Skeletal muscle tissue (tissue), 3 donors: ENCODE measurements at regions not wholly inside any gene's neighbourhood (a gene's known extent, or its start where the extent isn't known, plus 50 kb on each side); places are given as distances from the start of the nearest gene placed in this dataset.
A peak's percentile ranks its signal among the peaks of the same experiment; 100 is the strongest.

Experiments used
- H3K27ac ChIP-seq: one replicate; pipeline ENCODE4 v1.7.0; 2013; ENCODE audit warnings: mild to moderate bottlenecking, low read depth, low read length, inconsistent platforms
- H3K27me3 ChIP-seq, 3 donors: one replicate each; pipeline ENCODE4 v1.7.0; 2013; ENCODE audit warnings: low read length in 3 of 3; ENCODE audit not compliant: control insufficient read depth in 3 of 3, insufficient read depth in 3 of 3
- H3K36me3 ChIP-seq, 3 donors: one replicate each; pipeline ENCODE4 v1.7.0; 2013; ENCODE audit warnings: low read length in 3 of 3; ENCODE audit not compliant: control insufficient read depth in 3 of 3, insufficient read depth in 3 of 3
- H3K4me1 ChIP-seq, 3 donors: one replicate each; pipeline ENCODE4 v1.7.0; 2013; ENCODE audit warnings: low read length in 3 of 3, mild to moderate bottlenecking in 3 of 3; ENCODE audit not compliant: control insufficient read depth in 3 of 3, insufficient read depth in 3 of 3
- H3K4me3 ChIP-seq, 3 donors: one replicate each; pipeline ENCODE4 v1.7.0; 2013; ENCODE audit warnings: low read length in 3 of 3
- H3K9ac ChIP-seq, 3 donors: one replicate each; pipeline ENCODE4 v1.7.0; 2013; ENCODE audit warnings: low read length in 3 of 3, mild to moderate bottlenecking in 3 of 3, moderate library complexity in 2 of 3, low read depth in 1 of 3
- H3K9me3 ChIP-seq, 3 donors: one replicate each; pipeline ENCODE4 v1.7.0; 2013; ENCODE audit warnings: low read length in 3 of 3; ENCODE audit not compliant: control insufficient read depth in 3 of 3
- donor health status: Osteomylitis.

DNA sequence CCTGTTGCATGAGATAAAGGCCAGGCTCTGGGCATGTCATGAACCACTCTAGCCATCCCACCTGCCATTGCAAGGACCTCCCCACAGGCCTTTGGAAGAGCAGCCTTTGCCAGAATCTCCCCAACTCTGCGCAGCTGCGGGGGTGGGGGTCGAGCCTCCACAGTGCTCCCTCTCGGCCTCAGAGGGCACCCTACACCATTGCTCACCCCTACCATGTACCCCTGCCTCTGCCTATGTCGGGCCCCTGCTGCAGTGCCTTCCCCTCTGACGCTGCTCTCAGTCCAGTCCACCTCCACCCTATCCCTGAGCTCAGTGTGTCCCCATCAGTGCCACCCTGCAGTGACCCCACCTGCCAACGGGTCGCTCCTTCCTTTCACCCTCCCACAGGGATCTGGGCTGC is 679.7 kb upstream of the RAB6C start:
- Histone ChIP-seq H3K36me3 (no peaks in the 10 kb centered on the region), H3K9ac (no peak overlapping the region), H3K4me1 (peaks cover 22 to 37% (median 23%) of the 10 kb centered on the region in 3 donors), H3K4me3 (no peak overlapping the region), H3K9me3 (no peaks in the 10 kb centered on the region), H3K27me3 (no peaks in the 10 kb centered on the region), H3K27ac (no peak overlapping the region)

- Histone ChIP-seq H3K9ac (no peak overlapping the region), H3K27ac (no peak overlapping the region), H3K36me3 (no peaks in the 10 kb centered on the region), H3K4me1 (peaks cover 22 to 37% (median 23%) of the 10 kb centered on the region in 3 donors), H3K9me3 (no peaks in the 10 kb centered on the region), H3K27me3 (no peaks in the 10 kb centered on the region), H3K4me3 (no peak overlapping the region)
Observed at GRCh38 chr2:129300456-129300855, 679.0 kb upstream of the RAB6C start.

- H3K4me3 ChIP-seq: peak overlapping the region in 1 of 3 donors; percentile 11
- no peak overlapping the region for H3K9ac ChIP-seq
- H3K27ac ChIP-seq: no peak overlapping the region
- peaks cover 22 to 35% (median 23%) of the 10 kb centered on the region in 3 donors for H3K4me1 ChIP-seq
- no peaks in the 10 kb centered on the region for H3K27me3 ChIP-seq
- no peaks in the 10 kb centered on the region for H3K36me3 ChIP-seq
- H3K9me3 ChIP-seq: no peaks in the 10 kb centered on the region
Observed at GRCh38 chr2:129301431-129301913, 678.0 kb upstream of the RAB6C start.

GRCh38 chr2:129302106-129302505 is 677.4 kb upstream of the RAB6C start:
- H3K36me3 ChIP-seq: no peaks in the 10 kb centered on the region
- H3K27ac ChIP-seq: peak overlapping the region; percentile 1
- H3K4me3 ChIP-seq: peak overlapping the region in 2 of 3 donors; percentile 15 to 41
- no peak overlapping the region for H3K9ac ChIP-seq
- no peaks in the 10 kb centered on the region for H3K9me3 ChIP-seq
- peaks cover 19 to 29% (median 19%) of the 10 kb centered on the region in 3 donors for H3K4me1 ChIP-seq
- no peaks in the 10 kb centered on the region for H3K27me3 ChIP-seq

DNA sequence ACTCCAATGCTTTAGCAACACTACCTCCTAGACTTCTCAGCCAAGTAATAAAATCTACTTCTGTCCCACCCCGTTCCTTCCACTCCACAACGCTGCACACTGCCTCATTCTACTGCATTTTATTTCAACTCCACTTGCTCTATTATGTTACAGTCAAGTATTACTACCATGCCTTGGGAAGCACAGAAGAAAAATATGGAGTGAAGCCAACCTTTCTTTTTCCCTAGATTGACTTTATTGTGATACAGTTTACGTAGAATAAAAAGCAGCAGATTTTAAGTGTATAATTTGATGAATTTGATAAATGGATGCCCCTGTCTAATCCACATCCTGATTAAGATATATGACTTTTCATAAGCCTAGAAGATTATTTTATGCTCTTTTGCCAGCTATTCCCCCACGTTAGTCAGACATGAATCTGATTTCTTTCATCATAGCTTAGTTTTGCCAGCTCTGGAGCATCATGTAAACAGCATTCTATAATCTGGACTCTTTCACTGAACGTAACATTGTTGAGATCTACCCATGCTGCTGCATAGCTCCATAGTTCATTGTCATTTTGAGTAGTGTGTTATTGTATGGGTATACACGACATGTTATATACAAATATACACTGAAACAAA is 676.8 kb upstream of the RAB6C start:
- Histone ChIP-seq H3K9me3 (no peaks in the 10 kb centered on the region), H3K27me3 (no peaks in the 10 kb centered on the region), H3K9ac (no peak overlapping the region), H3K4me3 (peak overlapping the region in 1 of 3 donors; percentile 41), H3K36me3 (no peaks in the 10 kb centered on the region), H3K27ac (peak overlapping the region; percentile 1), H3K4me1 (peaks cover 16 to 23% (median 18%) of the 10 kb centered on the region in 3 donors)

DNA sequence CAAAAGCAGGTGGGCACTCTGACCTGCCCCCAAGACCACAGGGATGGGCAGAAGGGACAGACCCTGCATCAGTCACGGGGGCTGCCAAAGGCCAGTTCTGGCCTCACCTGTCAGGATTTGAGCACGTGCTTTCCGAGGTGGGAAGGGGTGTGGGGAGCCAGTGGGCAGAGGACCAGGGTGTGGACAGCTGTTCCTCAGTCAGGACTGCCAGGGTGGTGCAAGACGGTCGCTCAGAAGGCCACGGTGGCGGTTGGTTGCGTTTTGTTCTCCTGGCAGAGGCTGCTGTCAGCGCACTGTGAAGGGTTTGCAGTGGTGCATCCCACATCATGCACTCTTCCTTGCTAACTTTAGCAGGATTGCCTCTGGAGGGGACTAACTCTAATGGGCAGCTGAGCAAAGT is 665.3 kb upstream of the RAB6C start:
- H3K9ac ChIP-seq: no peak overlapping the region
- no peaks in the 10 kb centered on the region for H3K27me3 ChIP-seq
- no peak overlapping the region for H3K27ac ChIP-seq
- no peak overlapping the region for H3K4me3 ChIP-seq
- H3K9me3 ChIP-seq: no peaks in the 10 kb centered on the region
- no peaks in the 10 kb centered on the region for H3K4me1 ChIP-seq
- H3K36me3 ChIP-seq: no peaks in the 10 kb centered on the region

DNA sequence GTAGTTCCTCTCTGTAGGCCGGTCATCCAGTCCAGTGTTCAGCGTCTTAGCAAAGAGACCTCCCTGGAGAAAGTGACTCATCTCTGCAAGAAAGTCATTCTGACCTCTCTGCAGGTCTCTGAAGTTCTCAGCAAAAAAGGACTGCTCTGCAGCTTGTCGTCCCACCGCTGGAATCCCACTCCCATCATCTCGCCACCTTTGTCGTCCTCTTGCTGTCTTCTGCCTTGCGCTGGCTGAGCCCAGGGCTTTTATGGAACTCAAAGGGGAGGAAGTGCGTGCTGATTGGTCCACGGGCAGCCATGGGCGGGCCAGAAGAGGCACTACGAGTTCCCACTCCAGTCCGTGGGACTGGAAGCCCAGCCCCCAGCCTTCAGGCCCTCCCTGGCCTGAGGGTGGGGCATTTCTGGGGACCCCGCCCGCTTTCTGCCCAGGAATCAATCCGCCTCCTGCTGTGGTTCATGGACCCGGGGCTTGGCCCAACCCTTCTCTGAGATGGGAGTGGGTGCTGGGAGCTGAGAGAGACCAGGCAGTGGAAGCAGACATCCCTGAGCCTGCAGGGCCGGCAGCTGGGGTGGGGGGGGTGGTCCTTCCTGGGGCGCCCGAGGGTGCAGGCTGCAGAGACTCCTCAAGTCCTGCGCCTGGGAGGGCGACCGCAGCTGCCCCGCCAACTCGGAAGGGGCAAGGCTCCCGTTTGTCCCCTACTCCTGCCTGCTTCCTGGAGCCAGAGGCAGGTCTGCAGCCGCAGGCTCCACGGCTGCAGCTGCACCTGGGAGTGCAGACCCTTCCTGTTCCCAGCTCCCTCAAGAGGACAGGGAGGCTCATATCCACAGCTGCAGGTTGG is 660.7 kb upstream of the RAB6C start:
- Histone ChIP-seq H3K36me3 (no peaks in the 10 kb centered on the region), H3K27me3 (no peaks in the 10 kb centered on the region), H3K9me3 (no peaks in the 10 kb centered on the region), H3K9ac (peak overlapping the region in 1 of 3 donors; percentile 2), H3K4me1 (no peaks in the 10 kb centered on the region), H3K27ac (no peak overlapping the region), H3K4me3 (no peak overlapping the region)

- no peak overlapping the region for H3K4me3 ChIP-seq
- H3K27me3 ChIP-seq: no peaks in the 10 kb centered on the region
- H3K36me3 ChIP-seq: no peaks in the 10 kb centered on the region
- H3K4me1 ChIP-seq: no peaks in the 10 kb centered on the region
- no peak overlapping the region for H3K27ac ChIP-seq
- H3K9me3 ChIP-seq: no peaks in the 10 kb centered on the region
- no peak overlapping the region for H3K9ac ChIP-seq
Observed at GRCh38 chr2:129319422-129319717, 660.1 kb upstream of the RAB6C start.

DNA sequence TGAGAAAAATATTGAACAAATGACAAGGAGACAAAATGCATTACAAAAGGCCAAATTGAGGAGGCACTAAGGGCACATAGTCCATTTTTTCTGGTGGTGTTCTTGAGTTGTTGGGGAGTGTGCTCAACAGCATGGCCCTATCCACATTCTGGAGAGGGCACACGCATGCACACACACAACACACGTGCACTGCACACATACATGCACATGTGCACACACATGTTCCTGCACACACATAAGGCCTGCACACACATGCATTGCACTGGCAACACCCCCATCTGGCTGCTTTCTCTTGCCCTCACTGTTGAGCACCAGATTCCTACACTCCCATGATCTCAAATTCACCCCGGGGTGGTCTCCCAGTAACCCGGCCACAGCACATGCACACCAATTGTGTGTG is 659.2 kb upstream of the RAB6C start:
- Histone ChIP-seq H3K4me1 (no peaks in the 10 kb centered on the region), H3K27ac (no peak overlapping the region), H3K9me3 (no peaks in the 10 kb centered on the region), H3K27me3 (no peaks in the 10 kb centered on the region), H3K4me3 (no peak overlapping the region), H3K36me3 (no peaks in the 10 kb centered on the region), H3K9ac (no peak overlapping the region)

DNA sequence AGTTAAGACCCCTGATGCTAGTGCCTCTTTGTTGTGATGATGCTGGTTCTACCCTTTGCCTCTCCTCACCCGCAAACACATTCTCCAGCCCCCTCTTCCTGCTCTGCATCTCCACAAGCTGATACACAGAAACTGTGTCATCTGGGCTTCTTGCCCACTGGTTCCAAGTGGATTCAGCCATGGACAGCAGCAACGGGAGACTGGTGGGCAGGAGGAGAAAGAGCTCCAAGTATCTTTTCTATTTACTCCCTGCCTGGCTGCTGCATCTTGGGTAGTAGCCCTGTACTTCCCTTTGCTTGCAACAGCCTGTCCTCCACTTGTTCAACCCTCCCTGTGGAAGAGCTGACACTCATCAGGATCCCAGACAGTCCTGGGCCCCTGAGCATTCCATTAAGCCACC is 655.1 kb upstream of the RAB6C start:
- Histone ChIP-seq H3K27me3 (no peaks in the 10 kb centered on the region), H3K4me1 (no peaks in the 10 kb centered on the region), H3K27ac (no peak overlapping the region), H3K36me3 (no peaks in the 10 kb centered on the region), H3K9ac (no peak overlapping the region), H3K9me3 (no peaks in the 10 kb centered on the region), H3K4me3 (no peak overlapping the region)
